PC-9 (cell line): ENCODE measurements at regions not wholly inside any gene's neighbourhood (a gene's known extent, or its start where the extent isn't known, plus 50 kb on each side); places are given as distances from the start of the nearest gene placed in this dataset.

Experiments used
- CTCF ChIP-seq: fragments of 200-600 bp; sonication (generic); conservative IDR thresholded peaks from 2 replicates; pipeline ENCODE4 v1.6.1; 2017; ENCODE audit warnings: mixed run types, antibody characterized with exemption, mild to moderate bottlenecking, moderate library complexity
- EZH2 ChIP-seq: fragments of 200-600 bp; sonication (generic); IDR thresholded peaks from 2 replicates; pipeline ENCODE4 v1.8.0; 2017; ENCODE audit warnings: antibody characterized with exemption, low read depth

- TF ChIP-seq CTCF: peak; percentile 74
- no peak for TF ChIP-seq EZH2
Measured at GRCh38 chr4:177555007-177555574, 112.9 kb upstream of the AGA start.
